PC-3 (cell line): ENCODE measurements at regions not wholly inside any gene's neighbourhood (a gene's known extent, or its start where the extent isn't known, plus 50 kb on each side); places are given as distances from the start of the nearest gene placed in this dataset.

ENCODE experiments used
- ATAC-seq: fragments of 200-7000 bp; cut with Tn5 transposase; 2 replicates; pipeline ENCODE4 v1.9.1; 2020; ENCODE audit warnings: mild to moderate bottlenecking, moderate library complexity
- BruUV-seq: library from RNA; stranded (reverse); fragments of 400-500 nt; replicated peaks from 2 replicates; lab custom pipeline; 2021; lab: Mats Ljungman, UMichigan
- CTCF ChIA-PET: fragments of 300-600 bp; sonication (Branson Sonifier 250); formaldehyde crosslinking; loops from one replicate; lab custom pipeline; 2022; ENCODE audit warnings: antibody characterized with exemption; lab: Charles Lee
- POLR2A ChIA-PET: fragments of 300-600 bp; sonication (Branson Sonifier 250); formaldehyde crosslinking; loops from one replicate; lab custom pipeline; 2022; ENCODE audit warnings: antibody characterized with exemption; ENCODE audit not compliant: unreplicated experiment; lab: Charles Lee
- DNase-seq: peaks from one replicate; pipeline ENCODE4 v3.0.0-alpha.2; 2015
- H2AFZ ChIP-seq: fragments of 300-600 bp; sonication (generic); 2 replicates; pipeline ENCODE4 v1.6.0; 2016; ENCODE audit warnings: antibody characterized with exemption, low read length
- H3F3A ChIP-seq: fragments of 300-600 bp; sonication (generic); one replicate; pipeline ENCODE4 v1.6.0; 2017; ENCODE audit warnings: antibody characterized with exemption, low read length, control low read depth, mild to moderate bottlenecking; ENCODE audit not compliant: unreplicated experiment
- H3K27ac ChIP-seq: fragments of 300-600 bp; sonication (generic); 2 replicates; pipeline ENCODE4 v1.5.1; 2016; ENCODE audit warnings: mild to moderate bottlenecking, low read length
- H3K27me3 ChIP-seq: fragments of 300-600 bp; sonication (generic); 2 replicates; pipeline ENCODE4 v1.6.1; 2016; ENCODE audit warnings: low read length, mixed read lengths
- H3K36me3 ChIP-seq: fragments of 300-600 bp; sonication (generic); 2 replicates; pipeline ENCODE4 v1.6.1; 2016; ENCODE audit warnings: low read depth, mixed run types, low read length, mixed read lengths
- H3K4me1 ChIP-seq: fragments of 300-600 bp; sonication (generic); 2 replicates; pipeline ENCODE4 v1.5.1; 2016; ENCODE audit warnings: low read length; ENCODE audit not compliant: insufficient read depth
- H3K4me2 ChIP-seq: fragments of 300-600 bp; sonication (generic); 2 replicates; pipeline ENCODE4 v1.6.0; 2016; ENCODE audit warnings: low read length
- H3K4me3 ChIP-seq: fragments of 300-600 bp; sonication (generic); 2 replicates; pipeline ENCODE4 v1.5.1; 2016; ENCODE audit warnings: mild to moderate bottlenecking, low read length, mixed read lengths
- H3K79me2 ChIP-seq: fragments of 300-600 bp; sonication (generic); 2 replicates; pipeline ENCODE4 v1.6.1; 2017; ENCODE audit warnings: low read length, mixed read lengths
- H3K9ac ChIP-seq: fragments of 300-600 bp; sonication (generic); 2 replicates; pipeline ENCODE4 v1.6.0; 2016; ENCODE audit warnings: mild to moderate bottlenecking, low read length
- H3K9me2 ChIP-seq: fragments of 300-600 bp; sonication (generic); replicated peaks from 2 replicates; pipeline ENCODE4 v1.6.1; 2016; ENCODE audit warnings: mixed run types, low read length, mixed read lengths
- H3K9me3 ChIP-seq: fragments of 300-600 bp; sonication (generic); 2 replicates; pipeline ENCODE4 v1.6.1; 2016; ENCODE audit warnings: low read length, mixed read lengths
- H4K20me1 ChIP-seq: fragments of 300-600 bp; sonication (generic); 2 replicates; pipeline ENCODE4 v1.6.1; 2016; ENCODE audit warnings: low read length, mixed read lengths
- CTCF ChIP-seq: fragments of 300-600 bp; sonication (generic); conservative IDR thresholded peaks from 2 replicates; pipeline ENCODE4 v1.5.1; 2017; ENCODE audit warnings: antibody characterized with exemption, low read depth, mild to moderate bottlenecking, low read length
- EZH2 ChIP-seq: fragments of 300-600 bp; sonication (generic); IDR thresholded peaks from one replicate; pipeline ENCODE4 v1.6.1; 2017; ENCODE audit warnings: antibody characterized with exemption, mild to moderate bottlenecking, low read length; ENCODE audit not compliant: unreplicated experiment
- EZH2phosphoT487 ChIP-seq: fragments of 300-600 bp; sonication (generic); IDR thresholded peaks from 2 replicates; pipeline ENCODE4 v1.6.1; 2018; ENCODE audit warnings: mild to moderate bottlenecking, antibody characterized with exemption, low read length, borderline replicate concordance
- intact Hi-C: fragments of 100-400 bp; cut with micrococcal nuclease; formaldehyde crosslinking; loops from 2 replicates; pipeline ENCODE4 v1.9.0; 2023

- no peak overlapping the region for H2AFZ ChIP-seq
- DNase-seq: no peak
- no peaks in the 10 kb centered on the region for H3K27me3 ChIP-seq
- TF ChIP-seq EZH2phosphoT487 (no peak), CTCF (no peak), EZH2 (no peak)
- no peak overlapping the region for H3K27ac ChIP-seq
- no peak overlapping the region for H3K4me2 ChIP-seq
- H3K4me1 ChIP-seq: no peaks in the 10 kb centered on the region
- no peak overlapping the region for H3K4me3 ChIP-seq
- no peaks in the 10 kb centered on the region for H3K79me2 ChIP-seq
- intact Hi-C loops: no loop called here
- H3K9ac ChIP-seq: no peak overlapping the region
- ATAC-seq: no peak
- ChIA-PET CTCF (interaction anchor here (0.7 kb wide), 1 partner anchor 357 kb away, joined by 5 read pairs; no protein-coding TSS in a partner anchor), POLR2A (no interaction called here)
- no peaks in the 10 kb centered on the region for H3K9me2 ChIP-seq
- no peaks in the 10 kb centered on the region for H3F3A ChIP-seq
- no peaks in the 10 kb centered on the region for H3K36me3 ChIP-seq
- no TSS peak for BruUV-seq
- H3K9me3 ChIP-seq: no peaks in the 10 kb centered on the region
- H4K20me1 ChIP-seq: no peaks in the 10 kb centered on the region
Observed at GRCh38 chr5:117748336-117748735, 1173.7 kb upstream of the SEMA6A start.

DNA sequence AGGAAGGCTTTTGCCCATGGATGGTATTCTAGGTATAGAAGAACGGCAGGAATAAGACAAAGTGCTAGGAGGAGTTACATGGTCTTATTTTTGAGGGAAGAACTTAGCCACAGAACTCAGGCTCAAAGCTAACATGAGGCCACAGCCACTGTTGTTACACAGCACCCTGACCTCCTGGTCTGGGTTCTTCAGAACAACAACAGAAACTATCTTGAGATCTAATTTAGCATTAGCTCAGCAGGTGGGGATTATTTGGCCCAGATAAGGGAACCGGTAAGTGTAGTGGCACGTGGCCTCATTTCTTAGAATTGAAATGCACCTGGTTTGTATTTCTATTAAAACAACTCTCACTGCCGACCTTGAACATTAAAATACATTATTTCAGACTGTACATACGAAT is 1168.7 kb upstream of the SEMA6A start:
- Histone ChIP-seq H3K79me2 (no peaks in the 10 kb centered on the region), H3K9me3 (no peaks in the 10 kb centered on the region), H3K9me2 (no peaks in the 10 kb centered on the region), H3K36me3 (no peaks in the 10 kb centered on the region), H3K27ac (no peak overlapping the region), H3K27me3 (no peaks in the 10 kb centered on the region), H3K4me2 (no peak overlapping the region), H3F3A (no peaks in the 10 kb centered on the region), H3K9ac (no peak overlapping the region), H3K4me1 (no peaks in the 10 kb centered on the region), H4K20me1 (no peaks in the 10 kb centered on the region), H2AFZ (no peak overlapping the region), H3K4me3 (no peak overlapping the region)
- ATAC-seq: no peak
- no TSS peak for BruUV-seq
- no peak for DNase-seq
- no peak for TF ChIP-seq CTCF
- TF ChIP-seq EZH2phosphoT487: no peak
- no peak for TF ChIP-seq EZH2
- ChIA-PET POLR2A (no interaction called here), CTCF (no interaction called here)
- intact Hi-C loops: no loop called here

GRCh38 chr5:117741655-117742206 is 1167.1 kb upstream of the SEMA6A start:
- no peaks in the 10 kb centered on the region for H3K9me3 ChIP-seq
- H3K79me2 ChIP-seq: no peaks in the 10 kb centered on the region
- H3K27me3 ChIP-seq: no peaks in the 10 kb centered on the region
- H3K27ac ChIP-seq: no peak overlapping the region
- ChIA-PET POLR2A (no interaction called here), CTCF (no interaction called here)
- H2AFZ ChIP-seq: no peak overlapping the region
- intact Hi-C loops: no loop called here
- H3K36me3 ChIP-seq: no peaks in the 10 kb centered on the region
- H3F3A ChIP-seq: no peaks in the 10 kb centered on the region
- H3K4me1 ChIP-seq: no peaks in the 10 kb centered on the region
- DNase-seq (no peak), ATAC-seq (no peak)
- BruUV-seq: no TSS peak
- H3K4me2 ChIP-seq: no peak overlapping the region
- no peaks in the 10 kb centered on the region for H3K9me2 ChIP-seq
- no peak overlapping the region for H3K4me3 ChIP-seq
- H3K9ac ChIP-seq: no peak overlapping the region
- TF ChIP-seq CTCF (no peak), EZH2 (no peak), EZH2phosphoT487 (no peak)
- H4K20me1 ChIP-seq: no peaks in the 10 kb centered on the region
